RPMI8226 (cell line): ENCODE measurements at regions not wholly inside any gene's neighbourhood (a gene's known extent, or its start where the extent isn't known, plus 50 kb on each side); places are given as distances from the start of the nearest gene placed in this dataset.
A peak's percentile ranks its signal among the peaks of the same experiment; 100 is the strongest.
"Not testable (repeated sequence)": the region's sequence is repeated elsewhere in the genome, so short reads cannot be mapped to it uniquely, and the experiment has no call there.

Experiments
- DNase-seq: peaks from one replicate; pipeline ENCODE4 v3.0.0-alpha.2; 2015

- DNase-seq: no peak
These were observed 136.6 kb upstream of the HAND1 start for GRCh38 chr5:154614595-154614994.

- DNase-seq: no peak
These were observed 136.1 kb upstream of the HAND1 start for GRCh38 chr5:154614125-154614524.

- no peak for DNase-seq
These were observed 134.6 kb upstream of the HAND1 start for GRCh38 chr5:154612666-154613065.

- DNase-seq: no peak
These were observed 133.3 kb upstream of the HAND1 start for GRCh38 chr5:154611341-154611767.

- DNase-seq: peak; percentile 87
These were observed 132.5 kb upstream of the HAND1 start for GRCh38 chr5:154610321-154611154.

GRCh38 chr5:154609251-154609650, 131.2 kb upstream of the HAND1 start:
- DNase-seq: no peak

- DNase-seq: no peak
These were observed 130.5 kb upstream of the HAND1 start for GRCh38 chr5:154608531-154609011.

GRCh38 chr5:154607746-154608145, 129.7 kb upstream of the HAND1 start:
- no peak for DNase-seq

- no peak for DNase-seq
These were observed 128.2 kb upstream of the HAND1 start for GRCh38 chr5:154606246-154606645.

- DNase-seq: no peak
These were observed 126.1 kb upstream of the HAND1 start for GRCh38 chr5:154603953-154604679.

- no peak for DNase-seq
These were observed 125.5 kb upstream of the HAND1 start for GRCh38 chr5:154603485-154603884.

GRCh38 chr5:154603011-154603410, 125.0 kb upstream of the HAND1 start:
- no peak for DNase-seq

GRCh38 chr5:154601014-154601413, 123.0 kb upstream of the HAND1 start:
- DNase-seq: no peak

- DNase-seq: no peak
These were observed 120.0 kb upstream of the HAND1 start for GRCh38 chr5:154598021-154598420.

GRCh38 chr5:154596844-154597243, 118.8 kb upstream of the HAND1 start:
- not testable (repeated sequence) for DNase-seq

GRCh38 chr5:154595662-154596061, 117.6 kb upstream of the HAND1 start:
- no peak for DNase-seq

GRCh38 chr5:154593796-154594195, 115.8 kb upstream of the HAND1 start:
- DNase-seq: no peak

- no peak for DNase-seq
These were observed 115.0 kb upstream of the HAND1 start for GRCh38 chr5:154593071-154593470.

GRCh38 chr5:154590093-154590724, 112.2 kb upstream of the HAND1 start:
- DNase-seq: no peak

GRCh38 chr5:154589511-154589910, 111.5 kb upstream of the HAND1 start:
- DNase-seq: no peak

- DNase-seq: not testable (repeated sequence)
These were observed 110.9 kb upstream of the HAND1 start for GRCh38 chr5:154588833-154589425.

GRCh38 chr5:154588091-154588774, 110.2 kb upstream of the HAND1 start:
- no peak for DNase-seq
